HepG2 (cell line): ENCODE measurements at regions not wholly inside any gene's neighbourhood (a gene's known extent, or its start where the extent isn't known, plus 50 kb on each side); places are given as distances from the start of the nearest gene placed in this dataset.
A peak's percentile ranks its signal among the peaks of the same experiment; 100 is the strongest.

Source experiments
- ATAC-seq: fragments of 200-7000 bp; cut with Tn5 transposase; 3 replicates; pipeline ENCODE4 v1.9.1; 2020; ENCODE audit warnings: mild to moderate bottlenecking, moderate library complexity
- BruUV-seq: library from RNA; stranded (reverse); fragments of 400-500 nt; replicated peaks from 2 replicates; lab custom pipeline; 2021; lab: Mats Ljungman, UMichigan
- CTCF ChIA-PET: fragments of 300-600 bp; formaldehyde crosslinking; extraction: SDS; loops from one replicate; lab custom pipeline; 2021; ENCODE audit warnings: low total read pairs, inconsistent platforms, low intra/inter-chr PET ratio; lab: Yijun Ruan, JAX
- POLR2A ChIA-PET: fragments of 350-600 bp; sonication (Branson Sonifier 250); formaldehyde crosslinking; loops from one replicate; lab custom pipeline; 2020; ENCODE audit warnings: antibody characterized with exemption, inconsistent platforms; lab: Yijun Ruan, JAX
- DNase-seq: peaks from one replicate; pipeline ENCODE4 v3.0.0-alpha.2; 2015; ENCODE audit warnings: low spot score
- FAIRE-seq: peaks from 3 replicates; lab custom pipeline; 2011; peaks lifted over from hg19 to GRCh38; lab: Jason Lieb, UNC
- H2AFZ ChIP-seq: one replicate; pipeline ENCODE4 v1.6.1; 2011; ENCODE audit warnings: low read length, inconsistent platforms
- H3K27ac ChIP-seq: fragments of 300-600 bp; 3 replicates; pipeline ENCODE4 v1.8.0; 2011; ENCODE audit warnings: mixed run types, mild to moderate bottlenecking, mixed read lengths, low read length, inconsistent platforms; ENCODE audit not compliant: insufficient read depth; ENCODE audit errors: extremely low read length
- H3K27me3 ChIP-seq, 2 experiments: fragments of 200-600 bp in 1 of 2; 2 replicates in 1 of 2; 3 replicates in 1 of 2; pipeline versions ENCODE4 v1.6.0 to v1.8.0; 2011; ENCODE audit warnings: low read length in 2 of 2, mild to moderate bottlenecking in 2 of 2, moderate library complexity in 2 of 2, inconsistent platforms in 1 of 2; ENCODE audit not compliant: insufficient read depth in 2 of 2, control insufficient read depth in 1 of 2
- H3K36me3 ChIP-seq, 2 experiments: fragments of 200-600 bp in 1 of 2; replicated peaks in 1 of 2; 2 replicates in 1 of 2; 3 replicates in 1 of 2; pipeline versions ENCODE4 v1.5.1 to v1.8.0; 2011; ENCODE audit warnings: low read length in 2 of 2, inconsistent platforms in 1 of 2; ENCODE audit not compliant: insufficient read depth in 2 of 2, control insufficient read depth in 1 of 2
- H3K4me1 ChIP-seq: 2 replicates; pipeline ENCODE4 v1.5.1; 2012; ENCODE audit warnings: low read length, inconsistent platforms; ENCODE audit not compliant: insufficient read depth
- H3K4me2 ChIP-seq: 2 replicates; pipeline ENCODE4 v1.6.0; 2011; ENCODE audit warnings: low read depth, low read length, inconsistent platforms
- H3K4me3 ChIP-seq, 3 experiments: fragments of 200-600 bp in 1 of 3; sonication (generic), shearing (Covaris generic) in 1 of 3; replicated peaks in 1 of 3; 2 replicates each; pipeline ENCODE4 v1.5.1; 2011 to 2016; ENCODE audit warnings: low read length in 3 of 3, inconsistent platforms in 2 of 3, low read depth in 2 of 3, mild to moderate bottlenecking in 2 of 3, control low read depth in 1 of 3, mixed read lengths in 1 of 3; ENCODE audit not compliant: insufficient read depth in 1 of 3
- H3K79me2 ChIP-seq: one replicate; pipeline ENCODE4 v1.6.1; 2011; ENCODE audit warnings: low read length, inconsistent platforms; ENCODE audit not compliant: insufficient read depth
- H3K9ac ChIP-seq: 2 replicates; pipeline ENCODE4 v1.6.0; 2011; ENCODE audit warnings: mild to moderate bottlenecking, low read depth, low read length, inconsistent platforms; ENCODE audit not compliant: insufficient read depth
- H3K9me3 ChIP-seq: 2 replicates; pipeline ENCODE4 v1.5.1; 2012; ENCODE audit warnings: mild to moderate bottlenecking, low read length
- H4K20me1 ChIP-seq: 2 replicates; pipeline ENCODE4 v1.6.0; 2011; ENCODE audit warnings: inconsistent platforms, mild to moderate bottlenecking, low read length, moderate library complexity; ENCODE audit not compliant: insufficient read depth
- ATF7 ChIP-seq, 2 experiments: fragments of 450-650 bp in 1 of 2; sonication (generic) in 1 of 2; formaldehyde crosslinking in 1 of 2; IDR thresholded peaks; 2 replicates each; pipeline versions ENCODE4 v1.4.0 to v1.6.1; 2016 to 2020; ENCODE audit warnings: antibody characterized with exemption in 1 of 2, mild to moderate bottlenecking in 1 of 2, missing genetic modification reagents in 1 of 2
- CEBPB ChIP-seq: IDR thresholded peaks from 2 replicates; pipeline ENCODE4 v1.6.1; 2011; ENCODE audit warnings: low read depth, low read length, improper control_type of control experiment, borderline replicate concordance
- ESRRA ChIP-seq: sonication (generic); formaldehyde crosslinking; IDR thresholded peaks from 2 replicates; pipeline ENCODE4 v1.5.1; 2020; ENCODE audit warnings: mild to moderate bottlenecking, low read depth, missing genetic modification reagents
- NAIF1 ChIP-seq: sonication (generic); formaldehyde crosslinking; IDR thresholded peaks from 2 replicates; pipeline ENCODE4 v1.5.0; 2020; ENCODE audit warnings: mild to moderate bottlenecking, missing genetic modification reagents, borderline replicate concordance
- PHF21A ChIP-seq: sonication (generic); formaldehyde crosslinking; IDR thresholded peaks from 2 replicates; pipeline ENCODE4 v1.5.0; 2020; ENCODE audit warnings: mild to moderate bottlenecking, missing genetic modification reagents
- SNRNP70 ChIP-seq: fragments of 200-400 bp; formaldehyde crosslinking; IDR thresholded peaks from 2 replicates; pipeline ENCODE4 v1.6.1; 2017; ENCODE audit warnings: mild to moderate bottlenecking, low read depth, low read length, moderate library complexity
- WGBS: methylation state at CpG from one replicate; pipeline ENCODE4 v1.1.6; 2017; ENCODE audit warnings: low lambda C conversion rate; 5-methylcytosine and 5-hydroxymethylcytosine counted together
- in situ Hi-C: cut with HindIII; loops from 2 replicates; pipeline ENCODE4 v1.10.0; 2017; ENCODE audit warnings: low pct_unique_long_range_greater_than_20kb; ENCODE audit not compliant: extremely low pct_ligation_motif_present
- intact Hi-C: fragments of 100-400 bp; cut with micrococcal nuclease; formaldehyde crosslinking; loops from one replicate; pipeline ENCODE4 v1.10.0; 2022; ENCODE audit not compliant: unreplicated experiment

GRCh38 chr22:27193636-27194035, 536.2 kb downstream of the MIAT start:
- Histone ChIP-seq H3K9ac (no peak overlapping the region), H3K4me3 (no peak overlapping the region), H3K9me3 (peaks cover 9% of the 10 kb centered on the region), H3K4me2 (no peak overlapping the region), H4K20me1 (no peaks in the 10 kb centered on the region), H3K27ac (no peak overlapping the region), H3K27me3 (0 out of 5 replicates have a peak, but pooled peaks cover 0 to 3% of the 10 kb centered on the region in 2 experiments), H3K36me3 (no peaks in the 10 kb centered on the region), H2AFZ (no peak overlapping the region), H3K79me2 (no peaks in the 10 kb centered on the region), H3K4me1 (no peaks in the 10 kb centered on the region)
- no peak for DNase-seq
- FAIRE-seq, result no peak
- in situ Hi-C loops, result no loop called here
- intact Hi-C loops, result no loop called here
- WGBS, result 21% methylated on average over 2 of the region's 2 CpGs
- no TSS peak for BruUV-seq
- no peak for ATAC-seq
- CTCF ChIA-PET, result no interaction called here
- POLR2A ChIA-PET, result no interaction called here
- TF ChIP-seq NAIF1, result no peak

GRCh38 chr22:27194096-27194748, 536.8 kb downstream of the MIAT start:
- Histone ChIP-seq H4K20me1 (no peaks in the 10 kb centered on the region), H3K9ac (no peak overlapping the region)
- no peak for DNase-seq
- 9% methylated on average over 4 of the region's 4 CpGs for WGBS
- POLR2A ChIA-PET, result no interaction called here
- intact Hi-C loops, result no loop called here
- TF ChIP-seq ATF7 (IDR thresholded peaks at IDR 0.05) (0 out of 2 replicates have a peak, but pooled peaks have one; percentile 14), ATF7 (CRISPR knock-in tag; IDR thresholded peaks at IDR 0.05) (no peak), PHF21A (CRISPR knock-in tag) (no peak), CEBPB (peak; percentile 48; the same call in 1 of the 2 replicates), SNRNP70 (no peak), ESRRA (CRISPR knock-in tag) (no peak)
- TF ChIP-seq, all 625 proteins: peak for 2
- no TSS peak for BruUV-seq
- Histone ChIP-seq H3K27ac (no peak overlapping the region), H3K4me1 (no peaks in the 10 kb centered on the region), H3K36me3 (no peaks in the 10 kb centered on the region), H3K79me2 (no peaks in the 10 kb centered on the region), H3K4me3 (no peak overlapping the region), H3K4me2 (no peak overlapping the region), H2AFZ (no peak overlapping the region), H3K9me3 (peaks cover 9% of the 10 kb centered on the region), H3K27me3 (0 out of 5 replicates have a peak, but pooled peaks cover 0 to 3% of the 10 kb centered on the region in 2 experiments)
- no peak for FAIRE-seq
- CTCF ChIA-PET, result no interaction called here
- in situ Hi-C loops, result no loop called here
- no peak for ATAC-seq
